IPS-18c (cell line): ENCODE measurements at regions not wholly inside any gene's neighbourhood (a gene's known extent, or its start where the extent isn't known, plus 50 kb on each side); places are given as distances from the start of the nearest gene placed in this dataset.
"Not testable (repeated sequence)": the region's sequence is repeated elsewhere in the genome, so short reads cannot be mapped to it uniquely, and the experiment has no call there.

Experiments used
- H3K4me3 ChIP-seq: 2 replicates; pipeline ENCODE4 v1.7.0; 2013; ENCODE audit warnings: low read depth, mild to moderate bottlenecking, low read length, moderate library complexity; ENCODE audit not compliant: insufficient read depth
- H3K9me3 ChIP-seq: one replicate; pipeline ENCODE4 v1.6.1; 2013; ENCODE audit warnings: mild to moderate bottlenecking, low read length, moderate library complexity; ENCODE audit not compliant: control insufficient read depth, insufficient read depth

- no peaks in the 10 kb centered on the region for H3K9me3 ChIP-seq
Measured at GRCh38 chr14:40758076-40758475, 848.6 kb upstream of the LRFN5 start.

GRCh38 chr14:40757376-40757950 lies 849.2 kb upstream of the LRFN5 start:
- Histone ChIP-seq H3K9me3 (no peaks in the 10 kb centered on the region), H3K4me3 (no peak overlapping the region)

More at GRCh38 chr14:40758076-40758475, 848.6 kb upstream of the LRFN5 start:
- H3K4me3 ChIP-seq = no peak overlapping the region

- no peak overlapping the region for H3K4me3 ChIP-seq
Measured at GRCh38 chr14:40733206-40733605, 873.5 kb upstream of the LRFN5 start.

GRCh38 chr14:40727107-40727506 lies 879.6 kb upstream of the LRFN5 start:
- Histone ChIP-seq H3K4me3 (no peak overlapping the region), H3K9me3 (peaks cover 3% of the 10 kb centered on the region)

More at GRCh38 chr14:40733206-40733605, 873.5 kb upstream of the LRFN5 start:
- H3K9me3 ChIP-seq = no peaks in the 10 kb centered on the region

GRCh38 chr14:40713387-40713786 lies 893.3 kb upstream of the LRFN5 start:
- peaks cover 6% of the 10 kb centered on the region for H3K9me3 ChIP-seq
- no peak overlapping the region for H3K4me3 ChIP-seq

GRCh38 chr14:40697231-40697630 lies 909.4 kb upstream of the LRFN5 start:
- no peak overlapping the region for H3K4me3 ChIP-seq
- no peaks in the 10 kb centered on the region for H3K9me3 ChIP-seq

GRCh38 chr14:40694023-40694422 lies 912.7 kb upstream of the LRFN5 start:
- no peaks in the 10 kb centered on the region for H3K9me3 ChIP-seq

GRCh38 chr14:40691066-40691465 lies 915.6 kb upstream of the LRFN5 start:
- Histone ChIP-seq H3K9me3 (no peaks in the 10 kb centered on the region), H3K4me3 (no peak overlapping the region)

More at GRCh38 chr14:40694023-40694422, 912.7 kb upstream of the LRFN5 start:
- H3K4me3 ChIP-seq = no peak overlapping the region

GRCh38 chr14:40685764-40686163 lies 920.9 kb upstream of the LRFN5 start:
- Histone ChIP-seq H3K4me3 (no peak overlapping the region), H3K9me3 (no peaks in the 10 kb centered on the region)

- Histone ChIP-seq H3K4me3 (no peak overlapping the region), H3K9me3 (no peaks in the 10 kb centered on the region)
Measured at GRCh38 chr14:40684328-40684727, 922.3 kb upstream of the LRFN5 start.

- no peaks in the 10 kb centered on the region for H3K9me3 ChIP-seq
- no peak overlapping the region for H3K4me3 ChIP-seq
Measured at GRCh38 chr14:40682131-40682913, 924.4 kb upstream of the LRFN5 start.

GRCh38 chr14:40679256-40679655 lies 927.4 kb upstream of the LRFN5 start:
- H3K4me3 ChIP-seq = no peak overlapping the region
- no peaks in the 10 kb centered on the region for H3K9me3 ChIP-seq

- not testable (repeated sequence) for H3K9me3 ChIP-seq, H3K4me3 ChIP-seq
Measured at GRCh38 chr14:40677206-40677605, 929.5 kb upstream of the LRFN5 start.

- no peak overlapping the region for H3K4me3 ChIP-seq
- H3K9me3 ChIP-seq = no peaks in the 10 kb centered on the region
Measured at GRCh38 chr14:40674502-40674901, 932.2 kb upstream of the LRFN5 start.

- Histone ChIP-seq H3K4me3 (no peak overlapping the region), H3K9me3 (no peaks in the 10 kb centered on the region)
Measured at GRCh38 chr14:40656311-40656710, 950.4 kb upstream of the LRFN5 start.

- no peaks in the 10 kb centered on the region for H3K9me3 ChIP-seq
Measured at GRCh38 chr14:40652089-40652691, 954.5 kb upstream of the LRFN5 start.

GRCh38 chr14:40630471-40630870 lies 976.2 kb upstream of the LRFN5 start:
- H3K4me3 ChIP-seq = no peak overlapping the region; the same call in 1 of the 2 replicates
- no peaks in the 10 kb centered on the region for H3K9me3 ChIP-seq

More at GRCh38 chr14:40652089-40652691, 954.5 kb upstream of the LRFN5 start:
- no peak overlapping the region for H3K4me3 ChIP-seq

GRCh38 chr14:40629551-40630137 lies 977.0 kb upstream of the LRFN5 start:
- H3K9me3 ChIP-seq = not testable (repeated sequence)
- H3K4me3 ChIP-seq = peak overlapping the region; percentile 45; the same call in 1 of the 2 replicates
